ENCODE measurements at regions not wholly inside any gene's neighbourhood (a gene's known extent, or its start where the extent isn't known, plus 50 kb on each side); places are given as distances from the start of the nearest gene placed in this dataset.

GRCh38 chrX:16018291-16018690 is 105.1 kb upstream of the GRPR start:
- TF ChIP-seq YY1 (IDR thresholded peaks at IDR 0.05; ENCODE audit: insufficient read depth, insufficient read length) (no peak), ZNF274 (IDR thresholded peaks at IDR 0.05; ENCODE audit: low read depth, low read length) (no peak), SUZ12 (IDR thresholded peaks at IDR 0.05; ENCODE audit: extremely low read depth, insufficient read depth, insufficient read length) (no peak)
